GM23248 (cell line): ENCODE measurements at regions not wholly inside any gene's neighbourhood (a gene's known extent, or its start where the extent isn't known, plus 50 kb on each side); places are given as distances from the start of the nearest gene placed in this dataset.

Experiments used
- DNase-seq: peaks from one replicate; pipeline ENCODE4 v3.0.0-alpha.2; 2015
- H2AFZ ChIP-seq: fragments of 200-600 bp; sonication (generic); 2 replicates; pipeline ENCODE4 v1.6.1; 2016; ENCODE audit warnings: antibody characterized with exemption
- H3F3A ChIP-seq: fragments of 200-600 bp; sonication (generic); 2 replicates; pipeline ENCODE4 v1.6.1; 2016; ENCODE audit warnings: mild to moderate bottlenecking, antibody characterized with exemption, mixed run types; ENCODE audit not compliant: insufficient read depth
- H3K27ac ChIP-seq: fragments of 200-600 bp; sonication (generic); 2 replicates; pipeline ENCODE4 v1.5.1; 2016; ENCODE audit warnings: mild to moderate bottlenecking
- H3K27me3 ChIP-seq: fragments of 200-600 bp; sonication (generic); replicated peaks from 2 replicates; pipeline ENCODE4 v1.6.1; 2016; ENCODE audit warnings: mild to moderate bottlenecking; ENCODE audit not compliant: insufficient read depth
- H3K36me3 ChIP-seq: fragments of 200-600 bp; sonication (generic); 2 replicates; pipeline ENCODE4 v1.6.1; 2016; ENCODE audit warnings: low read depth, mild to moderate bottlenecking
- H3K4me1 ChIP-seq: fragments of 200-600 bp; sonication (generic); 2 replicates; pipeline ENCODE4 v1.6.1; 2016; ENCODE audit warnings: mild to moderate bottlenecking; ENCODE audit not compliant: insufficient read depth
- H3K4me2 ChIP-seq: fragments of 200-600 bp; sonication (generic); one replicate; pipeline ENCODE4 v1.6.1; 2016; ENCODE audit warnings: mild to moderate bottlenecking; ENCODE audit not compliant: unreplicated experiment
- H3K4me3 ChIP-seq: fragments of 200-600 bp; sonication (generic); 2 replicates; pipeline ENCODE4 v1.5.1; 2016; ENCODE audit warnings: mild to moderate bottlenecking
- H3K79me2 ChIP-seq: fragments of 200-600 bp; sonication (generic); 2 replicates; pipeline ENCODE4 v1.6.1; 2016; ENCODE audit warnings: mild to moderate bottlenecking; ENCODE audit not compliant: insufficient read depth
- H3K9ac ChIP-seq: fragments of 200-600 bp; sonication (generic); 2 replicates; pipeline ENCODE4 v1.6.1; 2016; ENCODE audit warnings: mild to moderate bottlenecking
- H3K9me2 ChIP-seq: fragments of 200-600 bp; sonication (generic); 2 replicates; pipeline ENCODE4 v1.6.1; 2016; ENCODE audit warnings: mixed run types, mild to moderate bottlenecking, moderate library complexity; ENCODE audit not compliant: insufficient read depth
- H3K9me3 ChIP-seq: fragments of 200-600 bp; sonication (generic); one replicate; pipeline ENCODE4 v1.6.1; 2017; ENCODE audit warnings: low read depth
- H4K20me1 ChIP-seq: fragments of 200-600 bp; sonication (generic); 2 replicates; pipeline ENCODE4 v1.6.0; 2016; ENCODE audit not compliant: insufficient read depth
- EZH2 ChIP-seq: fragments of 200-600 bp; sonication (generic); IDR thresholded peaks from 2 replicates; pipeline ENCODE4 v1.6.1; 2018; ENCODE audit warnings: antibody characterized with exemption, mild to moderate bottlenecking; ENCODE audit not compliant: insufficient read depth, poor library complexity, severe bottlenecking
- EZH2phosphoT487 ChIP-seq: fragments of 200-600 bp; sonication (generic); IDR thresholded peaks from 2 replicates; pipeline ENCODE4 v1.6.1; 2018; ENCODE audit warnings: antibody characterized with exemption, moderate library complexity, mild to moderate bottlenecking, low read depth; ENCODE audit not compliant: insufficient read depth
- WGBS, 2 experiments: methylation state at CpG; one replicate each; pipeline ENCODE4 v1.1.6; 2015 to 2017; ENCODE audit warnings: low lambda C conversion rate in 2 of 2, low coverage in 1 of 2; ENCODE audit errors: missing lambda C conversion rate in 2 of 2; 5-methylcytosine and 5-hydroxymethylcytosine counted together
- in situ Hi-C: fragments of 300-500 bp; cut with MboI; formaldehyde crosslinking; loops from 2 replicates; pipeline ENCODE4 v1.15.0; 2020

- in situ Hi-C loops: no loop called here
- DNase-seq: peak; percentile 26
Measured at GRCh38 chr10:106410331-106410730, 754.2 kb downstream of the SORCS1 start.

GRCh38 chr10:106405141-106405540 lies 759.4 kb downstream of the SORCS1 start:
- Histone ChIP-seq H3K4me2 (no peak overlapping the region), H3K4me3 (no peak overlapping the region), H3K27me3 (no peaks in the 10 kb centered on the region), H3K9ac (no peak overlapping the region), H3K9me3 (no peaks in the 10 kb centered on the region), H3K4me1 (no peaks in the 10 kb centered on the region), H4K20me1 (no peaks in the 10 kb centered on the region), H3K36me3 (no peaks in the 10 kb centered on the region), H3F3A (no peaks in the 10 kb centered on the region), H3K27ac (no peak overlapping the region), H3K79me2 (no peaks in the 10 kb centered on the region), H2AFZ (no peak overlapping the region), H3K9me2 (no peaks in the 10 kb centered on the region)
- 44 to 61% methylated on average over 4 of the region's 4 CpGs for WGBS, 2 experiments
- no peak for DNase-seq
- in situ Hi-C loops: no loop called here
- TF ChIP-seq EZH2phosphoT487: no peak
- no peak for TF ChIP-seq EZH2

More at GRCh38 chr10:106410331-106410730, 754.2 kb downstream of the SORCS1 start:
- H3F3A ChIP-seq: no peaks in the 10 kb centered on the region
- no peak overlapping the region for H3K9ac ChIP-seq
- H3K4me3 ChIP-seq: no peak overlapping the region
- 0 out of 2 replicates have a peak overlapping the region, but pooled peaks have one; percentile 9 for H3K27ac ChIP-seq
- no peaks in the 10 kb centered on the region for H3K27me3 ChIP-seq
- no peaks in the 10 kb centered on the region for H4K20me1 ChIP-seq
- no peaks in the 10 kb centered on the region for H3K4me1 ChIP-seq
- no peak overlapping the region for H2AFZ ChIP-seq
- H3K36me3 ChIP-seq: no peaks in the 10 kb centered on the region
- no peaks in the 10 kb centered on the region for H3K9me2 ChIP-seq
- WGBS, 2 experiments: 11 to 12% methylated on average over 1 of the region's 1 CpG
- H3K9me3 ChIP-seq: no peaks in the 10 kb centered on the region
- no peaks in the 10 kb centered on the region for H3K79me2 ChIP-seq
- no peak overlapping the region for H3K4me2 ChIP-seq
- TF ChIP-seq EZH2phosphoT487 (no peak), EZH2 (no peak)

- Histone ChIP-seq H3K9ac (no peak overlapping the region), H3K9me3 (no peaks in the 10 kb centered on the region), H3K4me3 (no peak overlapping the region), H3K36me3 (no peaks in the 10 kb centered on the region), H2AFZ (no peak overlapping the region), H3K4me1 (peaks cover 4% of the 10 kb centered on the region; the same call in 1 of the 2 replicates), H3K79me2 (no peaks in the 10 kb centered on the region), H3K27me3 (no peaks in the 10 kb centered on the region), H3K9me2 (no peaks in the 10 kb centered on the region), H4K20me1 (no peaks in the 10 kb centered on the region), H3K4me2 (no peak overlapping the region), H3K27ac (no peak overlapping the region), H3F3A (no peaks in the 10 kb centered on the region)
- no peak for TF ChIP-seq EZH2
- TF ChIP-seq EZH2phosphoT487: no peak
- in situ Hi-C loops: no loop called here
- WGBS, 2 experiments: 50 to 55% methylated on average over 2 of the region's 2 CpGs
- no peak for DNase-seq
Measured at GRCh38 chr10:106402458-106402857, 762.0 kb downstream of the SORCS1 start.

- Histone ChIP-seq H2AFZ (no peak overlapping the region), H3K79me2 (no peaks in the 10 kb centered on the region), H3K36me3 (no peaks in the 10 kb centered on the region), H3K27ac (no peak overlapping the region), H3K4me1 (peaks cover 4% of the 10 kb centered on the region; the same call in 1 of the 2 replicates), H3F3A (no peaks in the 10 kb centered on the region), H3K4me3 (no peak overlapping the region), H3K9ac (no peak overlapping the region), H3K4me2 (no peak overlapping the region), H3K27me3 (no peaks in the 10 kb centered on the region), H3K9me3 (no peaks in the 10 kb centered on the region), H3K9me2 (no peaks in the 10 kb centered on the region), H4K20me1 (no peaks in the 10 kb centered on the region)
- in situ Hi-C loops: no loop called here
- no peak for TF ChIP-seq EZH2phosphoT487
- no peak for TF ChIP-seq EZH2
- no peak for DNase-seq
Measured at GRCh38 chr10:106401967-106402366, 762.5 kb downstream of the SORCS1 start.

GRCh38 chr10:106401161-106401560 lies 763.3 kb downstream of the SORCS1 start:
- Histone ChIP-seq H4K20me1 (no peaks in the 10 kb centered on the region), H2AFZ (no peak overlapping the region), H3K4me1 (peaks cover 4% of the 10 kb centered on the region; the same call in 1 of the 2 replicates), H3K79me2 (no peaks in the 10 kb centered on the region), H3K9ac (no peak overlapping the region), H3K4me3 (no peak overlapping the region), H3K27ac (no peak overlapping the region), H3F3A (no peaks in the 10 kb centered on the region), H3K9me3 (no peaks in the 10 kb centered on the region), H3K9me2 (no peaks in the 10 kb centered on the region), H3K4me2 (no peak overlapping the region), H3K36me3 (no peaks in the 10 kb centered on the region), H3K27me3 (no peaks in the 10 kb centered on the region)
- DNase-seq: peak; percentile 29
- in situ Hi-C loops: no loop called here
- no peak for TF ChIP-seq EZH2
- TF ChIP-seq EZH2phosphoT487: no peak
